Activated CD4-positive, alpha-beta T cell treated with anti-CD3 and anti-CD28 coated beads, Interleukin-10, Interleukin-2, amounts not matched to agents 100 ng/mL and 50 ng/mL, durations not matched to agents 16 hours and 8 hours (primary cell): ENCODE measurements at regions not wholly inside any gene's neighbourhood (a gene's known extent, or its start where the extent isn't known, plus 50 kb on each side); places are given as distances from the start of the nearest gene placed in this dataset.
"Not testable (repeated sequence)": the region's sequence is repeated elsewhere in the genome, so short reads cannot be mapped to it uniquely, and the experiment has no call there.

Experiments used
- DNase-seq: peaks from one replicate; pipeline ENCODE4 v3.0.0-alpha.2; 2020

DNA sequence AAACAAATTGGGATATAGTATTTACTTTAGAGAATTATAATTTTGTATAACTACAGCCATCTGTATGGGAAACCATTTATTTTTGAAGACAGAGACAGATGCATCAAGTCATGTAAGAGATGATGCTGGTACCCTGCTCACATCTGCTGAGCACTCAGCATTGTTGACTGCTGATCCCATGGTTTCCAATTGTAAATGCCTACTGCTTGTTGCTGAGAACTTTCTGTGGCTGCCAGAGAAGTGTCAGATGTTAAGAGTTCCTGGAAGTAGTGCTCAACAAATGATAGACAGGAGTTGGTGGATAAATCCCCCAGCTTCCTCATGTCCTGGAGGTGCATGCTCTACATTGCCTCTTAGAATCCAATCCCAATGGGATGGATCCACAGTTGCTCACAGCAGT is 167.1 kb downstream of the OXSM start:
- no peak for DNase-seq

GRCh38 chr3:25960776-25961175 is 170.9 kb downstream of the OXSM start:
- no peak for DNase-seq

- DNase-seq = no peak
Observed at GRCh38 chr3:25962255-25962654, 172.4 kb downstream of the OXSM start.

GRCh38 chr3:25964141-25964540 is 174.3 kb downstream of the OXSM start:
- no peak for DNase-seq

DNA sequence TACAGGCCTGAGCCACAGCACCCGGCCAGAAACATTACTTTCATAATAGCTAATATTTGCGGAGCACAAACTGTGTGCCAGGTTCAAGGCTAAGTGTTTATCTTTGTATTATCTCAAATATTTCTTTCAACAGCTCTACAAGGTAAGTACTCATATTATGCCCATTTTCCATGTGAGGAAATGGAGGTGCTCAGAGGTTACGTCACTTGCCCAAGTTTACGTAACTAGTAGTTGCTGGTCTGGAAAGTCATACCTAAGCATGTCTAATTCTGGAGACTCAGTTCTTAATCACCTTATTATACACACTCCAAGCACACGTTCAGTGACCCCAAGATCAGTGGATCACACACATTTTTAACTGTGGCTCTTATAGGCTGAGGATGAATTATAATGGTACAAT is 177.5 kb downstream of the OXSM start:
- no peak for DNase-seq

GRCh38 chr3:25971736-25972135 is 181.8 kb downstream of the OXSM start:
- no peak for DNase-seq

GRCh38 chr3:25973122-25973521 is 183.2 kb downstream of the OXSM start:
- DNase-seq = no peak

- no peak for DNase-seq
Observed at GRCh38 chr3:25982756-25983155, 192.9 kb downstream of the OXSM start.

DNA sequence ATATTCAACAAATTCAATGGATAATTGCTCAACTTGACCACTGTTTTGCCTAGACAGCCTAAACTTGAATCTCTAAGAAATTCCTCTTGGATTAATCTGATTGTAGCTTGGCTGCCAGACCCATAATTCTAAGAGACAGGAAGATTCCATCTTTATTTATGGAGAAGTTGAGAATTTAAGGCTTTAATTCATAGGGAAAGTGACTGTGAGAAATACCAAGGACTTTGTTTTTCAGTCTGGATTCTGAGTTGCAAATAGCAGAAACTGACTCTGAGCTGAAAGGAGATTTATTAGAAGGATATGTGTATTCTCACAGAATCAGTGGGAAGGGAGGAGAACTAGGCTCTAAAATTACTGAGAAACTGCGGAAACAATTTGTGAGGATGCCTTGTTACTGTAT is 195.7 kb downstream of the OXSM start:
- no peak for DNase-seq

GRCh38 chr3:25992606-25993005 is 202.7 kb downstream of the OXSM start:
- no peak for DNase-seq

DNA sequence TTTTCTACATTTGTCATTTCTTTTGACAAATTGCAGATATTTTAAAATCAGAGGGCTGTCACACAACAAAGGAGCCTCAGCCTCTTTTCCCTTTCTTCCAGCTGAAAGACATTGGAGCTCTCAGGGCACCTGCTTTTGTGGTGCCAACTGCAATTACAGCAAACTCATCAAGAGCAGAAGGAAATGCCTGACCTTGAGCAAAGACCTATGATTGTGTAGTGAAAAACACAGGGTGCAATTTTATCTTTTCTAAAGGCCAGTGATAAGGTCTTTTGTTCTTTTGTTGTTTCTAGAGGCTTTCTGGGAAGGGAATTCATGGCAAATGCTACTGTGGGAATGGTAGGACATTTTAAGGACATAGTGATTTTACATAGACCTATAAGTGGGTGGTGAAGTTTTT is 214.3 kb downstream of the OXSM start:
- no peak for DNase-seq

- DNase-seq = no peak
Observed at GRCh38 chr3:26011276-26011675, 221.4 kb downstream of the OXSM start.

DNA sequence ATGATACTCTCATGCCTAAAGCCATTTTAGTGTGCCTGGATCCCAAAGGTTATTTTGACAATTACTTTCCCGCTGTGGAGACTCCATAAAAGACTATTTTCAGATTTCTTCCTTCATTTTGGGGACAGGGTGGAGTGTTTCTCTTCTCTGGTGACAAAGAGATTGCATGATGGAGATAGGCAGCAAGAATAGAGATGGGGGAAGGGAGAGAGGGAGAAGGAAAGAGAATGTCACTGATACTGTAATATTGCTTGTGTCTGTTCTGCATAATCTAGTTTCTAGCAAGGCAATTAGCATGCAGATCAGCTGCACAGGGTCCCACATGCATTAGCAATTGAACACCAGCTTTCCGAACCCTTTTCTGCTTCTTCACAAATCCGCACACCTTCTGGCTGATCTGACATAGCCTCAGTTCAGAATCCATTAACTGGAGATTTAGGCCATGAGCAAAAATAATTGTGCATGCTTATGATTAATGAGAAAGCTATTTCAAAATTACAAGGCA is 222.4 kb downstream of the OXSM start:
- no peak for DNase-seq

GRCh38 chr3:26015752-26016151 is 225.9 kb downstream of the OXSM start:
- no peak for DNase-seq

GRCh38 chr3:26018889-26019288 is 229.0 kb downstream of the OXSM start:
- DNase-seq = no peak

- not testable (repeated sequence) for DNase-seq
Observed at GRCh38 chr3:26024206-26024605, 234.3 kb downstream of the OXSM start.

DNA sequence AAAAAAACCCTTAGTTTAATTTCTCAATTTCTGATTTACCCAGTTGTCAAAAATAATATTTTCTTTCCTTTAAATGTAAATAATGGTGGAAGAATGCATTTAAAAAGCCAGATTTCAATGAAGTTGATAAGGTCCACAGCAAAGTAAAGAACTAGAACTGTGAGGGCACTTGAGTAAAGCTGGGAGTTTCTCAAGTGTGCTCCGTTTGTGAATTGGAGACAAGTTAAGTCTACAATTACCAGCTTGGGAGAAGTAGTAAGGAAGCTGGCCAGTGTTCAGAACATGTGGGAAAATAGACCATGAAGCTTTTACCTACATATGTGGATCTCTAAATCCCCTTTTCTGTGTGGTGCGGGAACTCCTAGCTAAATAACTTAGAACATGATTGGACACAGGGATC is 239.4 kb downstream of the OXSM start:
- DNase-seq = no peak

DNA sequence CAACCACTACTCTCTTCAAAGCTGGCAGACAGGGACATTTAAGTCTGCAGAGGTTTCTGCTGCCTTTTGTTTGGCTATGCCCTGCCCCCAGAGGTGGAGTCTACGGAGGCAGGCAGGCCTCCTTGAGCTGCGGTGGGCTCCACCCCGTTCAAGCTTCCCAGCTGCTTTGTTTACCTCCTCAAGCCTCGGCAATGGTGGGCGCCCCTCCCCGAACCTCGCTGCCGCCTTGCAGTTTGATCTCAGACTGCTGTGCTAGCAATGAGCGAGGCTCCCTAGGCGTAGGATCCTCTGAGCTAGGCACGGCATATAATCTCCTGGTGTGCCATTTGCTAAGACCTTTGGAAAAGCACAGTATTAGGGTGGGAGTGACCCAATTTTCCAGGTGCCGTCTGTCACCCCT is 252.2 kb downstream of the OXSM start:
- not testable (repeated sequence) for DNase-seq

- DNase-seq = no peak
Observed at GRCh38 chr3:26049951-26050350, 260.1 kb downstream of the OXSM start.

- DNase-seq = no peak
Observed at GRCh38 chr3:26050776-26051175, 260.9 kb downstream of the OXSM start.

- DNase-seq = no peak
Observed at GRCh38 chr3:26058901-26059321, 269.0 kb downstream of the OXSM start.

GRCh38 chr3:26061947-26062346 is 272.1 kb downstream of the OXSM start:
- DNase-seq = no peak

- DNase-seq = no peak
Observed at GRCh38 chr3:26064297-26064696, 274.4 kb downstream of the OXSM start.

DNA sequence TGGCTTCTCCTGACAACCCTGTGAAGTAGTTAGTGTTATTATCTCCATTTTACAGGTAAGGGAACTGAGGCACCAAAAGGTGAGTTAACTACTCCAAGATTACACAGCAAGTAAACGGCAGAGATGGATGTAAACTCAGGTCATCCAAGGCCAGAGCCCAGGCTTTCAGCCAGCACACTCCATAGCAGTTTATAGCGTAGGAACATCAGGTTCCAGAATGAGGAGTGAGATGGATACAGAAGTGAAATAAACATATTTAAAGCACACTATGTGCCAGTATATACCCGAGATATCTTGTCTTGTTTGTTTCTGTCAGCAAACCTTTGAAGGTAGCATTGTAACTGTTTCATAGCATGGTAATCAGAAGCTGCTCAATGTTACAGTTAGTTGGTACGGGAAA is 279.0 kb downstream of the OXSM start:
- no peak for DNase-seq

DNA sequence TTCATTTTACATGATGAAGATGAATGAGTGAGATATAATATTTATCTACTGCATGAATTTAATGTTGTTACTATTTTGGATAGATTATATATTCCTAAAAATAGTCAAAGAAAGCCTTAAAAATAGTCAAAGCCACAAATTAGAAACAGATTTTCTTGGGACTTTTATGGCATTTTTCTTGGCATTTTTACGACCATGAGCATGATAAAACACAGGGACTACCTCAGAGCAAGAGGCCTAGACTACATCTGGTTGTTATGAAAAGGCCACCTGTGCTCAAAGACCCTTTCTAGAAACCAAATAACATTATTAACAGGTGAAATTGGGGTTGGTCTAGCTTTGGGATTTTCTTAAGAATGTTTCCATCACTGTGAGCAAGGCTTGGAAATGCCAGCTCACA is 281.0 kb downstream of the OXSM start:
- DNase-seq = no peak

- no peak for DNase-seq
Observed at GRCh38 chr3:26074080-26074479, 284.2 kb downstream of the OXSM start.
